NCI-H510A treated with DMSO at 0.1 percent for 48 hours (cell line): ENCODE measurements at regions not wholly inside any gene's neighbourhood (a gene's known extent, or its start where the extent isn't known, plus 50 kb on each side); places are given as distances from the start of the nearest gene placed in this dataset.

Experiments used
- DNase-seq: peaks from one replicate; lab custom pipeline; 2025; lab: John Stamatoyannopoulos, UW

GRCh38 chr12:75600146-75600545 is 88.7 kb upstream of the KRR1 start:
- DNase-seq, result no peak

GRCh38 chr12:75599061-75599460 is 87.7 kb upstream of the KRR1 start:
- DNase-seq, result no peak

- DNase-seq, result no peak
Measured at GRCh38 chr12:75596406-75596805, 85.0 kb upstream of the KRR1 start.

GRCh38 chr12:75592638-75593335 is 81.4 kb upstream of the KRR1 start:
- no peak for DNase-seq

- DNase-seq, result no peak
Measured at GRCh38 chr12:75592086-75592485, 80.7 kb upstream of the KRR1 start.

- DNase-seq, result no peak
Measured at GRCh38 chr12:75591628-75592027, 80.2 kb upstream of the KRR1 start.

- DNase-seq, result no peak
Measured at GRCh38 chr12:75589801-75590200, 78.4 kb upstream of the KRR1 start.

- DNase-seq, result no peak
Measured at GRCh38 chr12:75587340-75588106, 76.1 kb upstream of the KRR1 start.

GRCh38 chr12:75585330-75585729 is 73.9 kb upstream of the KRR1 start:
- no peak for DNase-seq

- no peak for DNase-seq
Measured at GRCh38 chr12:75583355-75583754, 71.9 kb upstream of the KRR1 start.

- DNase-seq, result peak; percentile 29
Measured at GRCh38 chr12:75581515-75581914, 70.1 kb upstream of the KRR1 start.

GRCh38 chr12:75579552-75579951 is 68.1 kb upstream of the KRR1 start:
- DNase-seq, result peak; percentile 33

- peak; percentile 74 for DNase-seq
Measured at GRCh38 chr12:75578546-75578945, 67.1 kb upstream of the KRR1 start.

GRCh38 chr12:75577812-75578211 is 66.4 kb upstream of the KRR1 start:
- no peak for DNase-seq

- no peak for DNase-seq
Measured at GRCh38 chr12:75571656-75572205, 60.3 kb upstream of the KRR1 start.

GRCh38 chr12:75571204-75571603 is 59.8 kb upstream of the KRR1 start:
- no peak for DNase-seq

GRCh38 chr12:75568801-75569200 is 57.4 kb upstream of the KRR1 start:
- DNase-seq, result no peak

GRCh38 chr12:75568393-75568792 is 57.0 kb upstream of the KRR1 start:
- no peak for DNase-seq

GRCh38 chr12:75565795-75566194 is 54.4 kb upstream of the KRR1 start:
- no peak for DNase-seq

- DNase-seq, result no peak
Measured at GRCh38 chr12:75564852-75565251, 53.4 kb upstream of the KRR1 start.

GRCh38 chr12:75564398-75564797 is 53.0 kb upstream of the KRR1 start:
- DNase-seq, result no peak

- no peak for DNase-seq
Measured at GRCh38 chr12:75563351-75563750, 51.9 kb upstream of the KRR1 start.

GRCh38 chr12:75561921-75562320 is 50.5 kb upstream of the KRR1 start:
- no peak for DNase-seq
